Hepatocyte (in vitro differentiated cells): ENCODE measurements at regions not wholly inside any gene's neighbourhood (a gene's known extent, or its start where the extent isn't known, plus 50 kb on each side); places are given as distances from the start of the nearest gene placed in this dataset.

Source experiments
- EZH2 ChIP-seq: fragments of 200-600 bp; sonication (generic); IDR thresholded peaks from 2 replicates; pipeline ENCODE4 v1.6.1; 2016; ENCODE audit warnings: antibody characterized with exemption, mild to moderate bottlenecking, borderline replicate concordance
- TF ChIP-seq, protein P1 (sequence below): fragments of 200-600 bp; sonication (generic); IDR thresholded peaks from 2 replicates; pipeline ENCODE4 v1.5.1; 2016; ENCODE audit warnings: antibody characterized with exemption, mild to moderate bottlenecking; ENCODE audit not compliant: poor library complexity

DNA sequence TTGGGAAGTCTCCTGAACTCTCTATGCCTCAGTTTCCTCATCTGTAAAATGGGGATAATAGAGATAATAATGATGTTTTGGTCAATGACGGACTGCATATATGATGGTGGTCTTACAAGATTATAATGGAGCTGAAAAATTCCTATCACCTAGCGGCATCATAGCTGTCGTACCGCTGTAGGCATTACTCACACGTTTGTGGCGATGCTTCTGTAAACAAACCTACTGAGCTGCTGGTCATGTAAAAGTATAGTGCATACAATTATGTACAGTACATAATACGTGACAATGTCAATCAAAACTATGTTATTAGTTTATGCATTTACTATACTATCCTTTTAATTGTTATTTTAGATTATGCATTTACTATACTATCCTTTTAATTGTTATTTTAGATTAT lies 339.1 kb upstream of the NPVF start:
- TF ChIP-seq, protein P1, sequence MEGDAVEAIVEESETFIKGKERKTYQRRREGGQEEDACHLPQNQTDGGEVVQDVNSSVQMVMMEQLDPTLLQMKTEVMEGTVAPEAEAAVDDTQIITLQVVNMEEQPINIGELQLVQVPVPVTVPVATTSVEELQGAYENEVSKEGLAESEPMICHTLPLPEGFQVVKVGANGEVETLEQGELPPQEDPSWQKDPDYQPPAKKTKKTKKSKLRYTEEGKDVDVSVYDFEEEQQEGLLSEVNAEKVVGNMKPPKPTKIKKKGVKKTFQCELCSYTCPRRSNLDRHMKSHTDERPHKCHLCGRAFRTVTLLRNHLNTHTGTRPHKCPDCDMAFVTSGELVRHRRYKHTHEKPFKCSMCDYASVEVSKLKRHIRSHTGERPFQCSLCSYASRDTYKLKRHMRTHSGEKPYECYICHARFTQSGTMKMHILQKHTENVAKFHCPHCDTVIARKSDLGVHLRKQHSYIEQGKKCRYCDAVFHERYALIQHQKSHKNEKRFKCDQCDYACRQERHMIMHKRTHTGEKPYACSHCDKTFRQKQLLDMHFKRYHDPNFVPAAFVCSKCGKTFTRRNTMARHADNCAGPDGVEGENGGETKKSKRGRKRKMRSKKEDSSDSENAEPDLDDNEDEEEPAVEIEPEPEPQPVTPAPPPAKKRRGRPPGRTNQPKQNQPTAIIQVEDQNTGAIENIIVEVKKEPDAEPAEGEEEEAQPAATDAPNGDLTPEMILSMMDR: no peak
- TF ChIP-seq EZH2: no peak
